Gastrocnemius medialis (tissue), 4 donors: ENCODE measurements at regions not wholly inside any gene's neighbourhood (a gene's known extent, or its start where the extent isn't known, plus 50 kb on each side); places are given as distances from the start of the nearest gene placed in this dataset.

Source experiments
- ATAC-seq, 2 donors: fragments of 150-250 bp; one replicate each; pipeline ENCODE4 v1.9.1; 2016
- DNase-seq, 2 donors: peaks; one replicate each; pipeline ENCODE4 v3.0.0-alpha.2; 2019
- H3K27ac ChIP-seq, 4 donors: fragments of 200-600 bp; sonication (generic); 1 replicate in 1 of 4; 2 replicates in 3 of 4; pipeline ENCODE4 v1.5.1; 2016 to 2018; ENCODE audit warnings: mild to moderate bottlenecking in 2 of 4, moderate library complexity in 1 of 4
- H3K27me3 ChIP-seq, 3 donors: fragments of 200-600 bp; sonication (generic) in 2 of 3; 1 replicate in 1 of 3; 2 replicates in 2 of 3; pipeline versions ENCODE4 v1.5.1 to v1.6.0; 2016 to 2019; ENCODE audit warnings: mild to moderate bottlenecking in 1 of 3, moderate library complexity in 1 of 3
- H3K36me3 ChIP-seq, 2 donors: fragments of 200-600 bp; sonication (generic) in 1 of 2; one replicate each; pipeline ENCODE4 v1.5.1; 2017 to 2018
- H3K4me1 ChIP-seq, 2 donors: fragments of 200-600 bp; sonication (generic) in 1 of 2; one replicate each; pipeline ENCODE4 v1.5.1; 2016 to 2017; ENCODE audit warnings: mild to moderate bottlenecking in 2 of 2
- H3K4me3 ChIP-seq, 4 donors: fragments of 200-600 bp; sonication (generic) in 3 of 4; 1 replicate in 1 of 4; 2 replicates in 3 of 4; pipeline ENCODE4 v1.5.1; 2016 to 2019; ENCODE audit warnings: mild to moderate bottlenecking in 2 of 4
- H3K9me3 ChIP-seq, 3 donors: fragments of 200-600 bp; sonication (generic) in 2 of 3; 1 replicate in 1 of 3; 2 replicates in 2 of 3; pipeline ENCODE4 v1.5.1; 2016 to 2019
- POLR2A ChIP-seq, 2 donors: fragments of 450-650 bp; IDR thresholded peaks; one replicate each; pipeline ENCODE4 v1.6.1; 2017; ENCODE audit warnings: antibody characterized with exemption in 2 of 2, mild to moderate bottlenecking in 2 of 2, moderate library complexity in 2 of 2
- in situ Hi-C, 4 donors: fragments of 200-750 bp; cut with MboI; loops; one replicate each; pipeline versions ENCODE4 v1.15.0 to v1.8.0; 2017; ENCODE audit warnings: low sequenced_read_pairs in 4 of 4
- intact Hi-C: fragments of 100-400 bp; cut with DNase I; formaldehyde crosslinking; loops from one replicate; pipeline ENCODE4 v1.15.1; 2023; ENCODE audit warnings: low total_unique reads
- TF ChIP-seq, protein P1 (sequence below), 5 experiments: fragments of 450-650 bp in 3 of 5; fragments of 200-600 bp in 2 of 5; sonication (generic) in 2 of 5; IDR thresholded peaks in 4 of 5; conservative IDR thresholded peaks in 1 of 5; 1 replicate in 4 of 5; 2 replicates in 1 of 5; pipeline ENCODE4 v1.5.1; 2016 to 2019; ENCODE audit warnings: antibody characterized with exemption in 5 of 5, mild to moderate bottlenecking in 3 of 5, moderate library complexity in 3 of 5

DNA sequence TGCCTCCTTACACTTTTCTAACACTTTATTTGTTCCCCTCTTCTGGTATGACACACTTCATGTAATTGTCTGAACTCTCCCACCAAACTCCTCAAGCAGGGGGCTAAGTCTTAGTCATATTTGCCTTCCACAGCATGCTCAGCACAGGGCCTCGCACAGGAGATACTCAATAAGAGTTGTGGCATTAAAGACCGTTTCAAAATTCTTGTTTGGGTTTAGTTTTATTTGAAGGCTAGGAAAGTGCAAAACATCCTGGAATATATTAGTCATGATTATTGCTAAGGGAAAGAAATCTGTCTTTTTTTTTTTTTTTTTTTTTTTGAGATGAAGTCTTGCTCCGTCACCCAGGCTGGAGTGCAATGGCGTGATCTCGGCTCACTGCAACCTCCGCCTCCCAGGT, 137.6 kb upstream of the ECI2 start:
- Histone ChIP-seq H3K4me1 (peaks cover 0 to 6% of the 10 kb centered on the region in 2 donors), H3K9me3 (no peaks in the 10 kb centered on the region), H3K27me3 (no peaks in the 10 kb centered on the region), H3K27ac (no peak overlapping the region), H3K4me3 (no peak overlapping the region), H3K36me3 (no peaks in the 10 kb centered on the region)
- in situ Hi-C loops: no loop called here
- ATAC-seq (no peak), DNase-seq (no peak)
- intact Hi-C loops: no loop called here
- TF ChIP-seq, protein P1, sequence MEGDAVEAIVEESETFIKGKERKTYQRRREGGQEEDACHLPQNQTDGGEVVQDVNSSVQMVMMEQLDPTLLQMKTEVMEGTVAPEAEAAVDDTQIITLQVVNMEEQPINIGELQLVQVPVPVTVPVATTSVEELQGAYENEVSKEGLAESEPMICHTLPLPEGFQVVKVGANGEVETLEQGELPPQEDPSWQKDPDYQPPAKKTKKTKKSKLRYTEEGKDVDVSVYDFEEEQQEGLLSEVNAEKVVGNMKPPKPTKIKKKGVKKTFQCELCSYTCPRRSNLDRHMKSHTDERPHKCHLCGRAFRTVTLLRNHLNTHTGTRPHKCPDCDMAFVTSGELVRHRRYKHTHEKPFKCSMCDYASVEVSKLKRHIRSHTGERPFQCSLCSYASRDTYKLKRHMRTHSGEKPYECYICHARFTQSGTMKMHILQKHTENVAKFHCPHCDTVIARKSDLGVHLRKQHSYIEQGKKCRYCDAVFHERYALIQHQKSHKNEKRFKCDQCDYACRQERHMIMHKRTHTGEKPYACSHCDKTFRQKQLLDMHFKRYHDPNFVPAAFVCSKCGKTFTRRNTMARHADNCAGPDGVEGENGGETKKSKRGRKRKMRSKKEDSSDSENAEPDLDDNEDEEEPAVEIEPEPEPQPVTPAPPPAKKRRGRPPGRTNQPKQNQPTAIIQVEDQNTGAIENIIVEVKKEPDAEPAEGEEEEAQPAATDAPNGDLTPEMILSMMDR (IDR thresholded peaks at IDR 0.05 in 4 of 5, conservative IDR thresholded peaks at IDR 0.05 in 1 of 5): no peak
- no peak for TF ChIP-seq POLR2A (IDR thresholded peaks at IDR 0.05)

DNA sequence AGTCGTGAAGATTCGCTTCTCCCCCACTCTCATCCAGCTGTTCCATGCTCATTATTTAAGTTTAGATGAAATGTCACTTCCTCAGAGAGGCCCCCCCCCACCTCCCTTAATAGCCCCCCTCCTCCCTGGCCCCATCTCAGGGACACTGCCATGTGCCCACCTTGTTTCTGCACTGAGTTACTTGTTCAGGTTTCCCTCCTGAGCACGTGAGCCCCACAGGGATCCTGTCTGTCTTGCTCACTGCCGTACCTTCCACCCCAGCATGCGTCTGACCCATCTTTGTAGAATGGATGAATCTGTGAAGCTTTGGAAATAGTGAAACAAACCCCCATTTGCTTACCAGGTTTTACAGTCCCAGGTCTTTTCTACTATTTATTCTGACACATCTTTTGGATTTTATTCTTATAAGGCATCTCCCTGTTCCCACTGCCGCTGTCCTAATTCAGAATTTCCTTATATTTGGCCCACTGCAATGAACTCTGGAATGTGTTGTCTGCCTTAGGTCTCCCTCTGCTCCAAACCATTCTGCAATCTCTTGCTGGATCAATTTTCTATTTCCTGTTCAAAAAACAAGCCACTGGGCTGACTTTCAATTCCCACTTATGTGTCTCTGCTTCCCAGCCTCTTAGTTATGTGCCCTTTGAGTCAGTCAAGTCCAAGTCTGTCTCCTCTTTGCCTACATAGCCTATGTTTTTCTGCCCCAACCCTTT, 136.5 kb upstream of the ECI2 start:
- no peak for ATAC-seq
- TF ChIP-seq, protein P1 (IDR thresholded peaks at IDR 0.05 in 4 of 5, conservative IDR thresholded peaks at IDR 0.05 in 1 of 5): no peak
- no peak for TF ChIP-seq POLR2A (IDR thresholded peaks at IDR 0.05)
- in situ Hi-C loops (no loop called here), intact Hi-C loops (no loop called here)
- peaks cover 0 to 6% of the 10 kb centered on the region in 2 donors for H3K4me1 ChIP-seq
- H3K4me3 ChIP-seq: no peak overlapping the region
- no peaks in the 10 kb centered on the region for H3K36me3 ChIP-seq
- H3K27me3 ChIP-seq: no peaks in the 10 kb centered on the region
- H3K9me3 ChIP-seq: no peaks in the 10 kb centered on the region
- no peak overlapping the region for H3K27ac ChIP-seq
- no peak for DNase-seq

DNA sequence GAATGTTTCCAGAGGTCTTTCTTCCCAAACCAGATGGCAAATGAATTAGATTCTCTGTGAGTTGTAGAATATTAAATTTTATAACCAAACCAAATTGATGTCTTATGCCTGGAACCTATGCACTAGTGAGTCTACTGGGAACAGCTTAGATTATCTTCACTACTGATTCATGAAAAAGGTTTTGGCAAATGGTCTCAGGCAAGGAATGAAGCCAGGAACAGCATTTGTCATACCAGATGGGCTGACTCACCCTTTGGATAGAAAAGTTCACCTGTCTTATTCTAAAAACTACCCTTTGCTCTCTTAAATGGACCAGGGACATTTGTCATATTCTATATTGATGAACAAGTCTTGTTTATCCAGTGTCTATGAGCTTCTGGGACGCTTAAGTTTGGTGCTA, 135.4 kb upstream of the ECI2 start:
- H3K36me3 ChIP-seq: no peaks in the 10 kb centered on the region
- in situ Hi-C loops (no loop called here), intact Hi-C loops (no loop called here)
- no peak for DNase-seq
- H3K27me3 ChIP-seq: no peaks in the 10 kb centered on the region
- ATAC-seq: peak; percentile 81 to 87
- H3K9me3 ChIP-seq: no peaks in the 10 kb centered on the region
- TF ChIP-seq POLR2A (IDR thresholded peaks at IDR 0.05): no peak
- TF ChIP-seq, protein P1 (IDR thresholded peaks at IDR 0.05 in 4 of 5, conservative IDR thresholded peaks at IDR 0.05 in 1 of 5): no peak
- peaks cover 0 to 6% of the 10 kb centered on the region in 2 donors for H3K4me1 ChIP-seq
- H3K27ac ChIP-seq: peak overlapping the region in 1 of 4 donors; percentile 22
- H3K4me3 ChIP-seq: no peak overlapping the region

DNA sequence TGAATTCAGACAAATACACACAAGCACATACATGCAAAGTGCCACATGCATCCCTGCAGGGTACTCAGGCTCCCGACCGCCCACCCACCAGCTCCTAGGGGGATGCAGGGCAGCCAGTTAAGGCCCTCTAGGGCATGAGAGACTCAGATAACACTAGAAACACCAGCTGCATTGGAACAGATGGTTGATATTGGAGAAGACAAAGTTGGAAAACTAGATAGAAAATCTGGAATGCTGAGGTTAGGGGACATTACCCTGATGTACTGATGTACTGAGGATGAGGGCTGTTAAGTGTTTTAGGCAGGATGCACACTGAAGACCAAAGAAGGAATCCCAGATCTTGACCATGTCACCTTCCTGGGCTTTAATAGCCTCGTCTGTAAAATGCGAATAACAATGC, 134.6 kb upstream of the ECI2 start:
- H3K4me1 ChIP-seq: peaks cover 0 to 6% of the 10 kb centered on the region in 2 donors
- no peaks in the 10 kb centered on the region for H3K9me3 ChIP-seq
- H3K4me3 ChIP-seq: no peak overlapping the region
- DNase-seq (no peak), ATAC-seq (no peak)
- no peaks in the 10 kb centered on the region for H3K36me3 ChIP-seq
- intact Hi-C loops: no loop called here
- TF ChIP-seq, protein P1 (IDR thresholded peaks at IDR 0.05 in 4 of 5, conservative IDR thresholded peaks at IDR 0.05 in 1 of 5): no peak
- no peak for TF ChIP-seq POLR2A (IDR thresholded peaks at IDR 0.05)
- no peaks in the 10 kb centered on the region for H3K27me3 ChIP-seq
- in situ Hi-C loops: no loop called here
- no peak overlapping the region for H3K27ac ChIP-seq

DNA sequence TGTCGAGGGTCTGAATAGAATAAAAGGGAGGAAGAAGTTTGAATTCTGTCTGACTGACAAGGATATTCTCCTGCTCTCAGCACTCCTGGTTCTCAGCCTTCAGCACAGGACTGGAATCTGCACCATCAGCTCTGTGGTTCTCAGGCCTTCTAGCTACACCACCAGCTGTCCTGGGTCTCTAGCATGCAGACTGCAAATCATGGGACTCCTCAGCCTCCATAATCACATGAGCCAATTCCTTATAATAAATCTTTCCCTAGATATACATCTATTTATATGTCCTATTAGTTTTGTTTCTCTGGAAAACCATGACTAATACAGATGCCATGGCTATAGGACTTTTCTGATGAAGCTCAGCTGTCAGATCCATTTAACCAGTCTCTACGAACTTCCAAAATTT, 132.8 kb upstream of the ECI2 start:
- Histone ChIP-seq H3K36me3 (no peaks in the 10 kb centered on the region), H3K9me3 (no peaks in the 10 kb centered on the region), H3K4me3 (no peak overlapping the region), H3K27me3 (no peaks in the 10 kb centered on the region), H3K4me1 (peaks cover 0 to 6% of the 10 kb centered on the region in 2 donors), H3K27ac (no peak overlapping the region)
- in situ Hi-C loops: no loop called here
- TF ChIP-seq, protein P1 (IDR thresholded peaks at IDR 0.05 in 4 of 5, conservative IDR thresholded peaks at IDR 0.05 in 1 of 5): no peak
- TF ChIP-seq POLR2A (IDR thresholded peaks at IDR 0.05): no peak
- intact Hi-C loops: no loop called here
- ATAC-seq: no peak
- no peak for DNase-seq
